ENCODE measurements at regions not wholly inside any gene's neighbourhood (a gene's known extent, or its start where the extent isn't known, plus 50 kb on each side); places are given as distances from the start of the nearest gene placed in this dataset.

GRCh38 chr4:176404621-176405020, 84.9 kb downstream of the SPCS3 start:
- no peak for TF ChIP-seq CTCF (IDR thresholded peaks at IDR 0.05)
- intact Hi-C loops (cut with DNase I) = no loop called here
- ATAC-seq (no peak), DNase-seq (no peak)
- Histone ChIP-seq H3K9me3 (no peaks in the 10 kb centered on the region), H3K4me1 (no peaks in the 10 kb centered on the region), H3K36me3 (no peaks in the 10 kb centered on the region), H3K27ac (no peak overlapping the region), H3K4me3 (no peak overlapping the region), H3K27me3 (no peaks in the 10 kb centered on the region)

GRCh38 chr4:176406297-176406696, 86.5 kb downstream of the SPCS3 start:
- H3K4me3 ChIP-seq = no peak overlapping the region
- no peaks in the 10 kb centered on the region for H3K27me3 ChIP-seq
- DNase-seq (no peak), ATAC-seq (no peak)
- H3K36me3 ChIP-seq = no peaks in the 10 kb centered on the region
- no peaks in the 10 kb centered on the region for H3K4me1 ChIP-seq
- no peak for TF ChIP-seq CTCF (IDR thresholded peaks at IDR 0.05)
- intact Hi-C loops (cut with DNase I) = no loop called here
- no peak overlapping the region for H3K27ac ChIP-seq
- H3K9me3 ChIP-seq = no peaks in the 10 kb centered on the region

- no peak for TF ChIP-seq CTCF (IDR thresholded peaks at IDR 0.05)
- H3K4me1 ChIP-seq = no peaks in the 10 kb centered on the region
- intact Hi-C loops (cut with DNase I) = no loop called here
- no peaks in the 10 kb centered on the region for H3K9me3 ChIP-seq
- no peaks in the 10 kb centered on the region for H3K27me3 ChIP-seq
- no peak overlapping the region for H3K4me3 ChIP-seq
- no peak overlapping the region for H3K27ac ChIP-seq
- DNase-seq (no peak), ATAC-seq (no peak)
- H3K36me3 ChIP-seq = no peaks in the 10 kb centered on the region
Measured at GRCh38 chr4:176406736-176407135, 87.0 kb downstream of the SPCS3 start.

- no peak for ATAC-seq
- H3K9me3 ChIP-seq = no peaks in the 10 kb centered on the region
- H3K27me3 ChIP-seq = no peaks in the 10 kb centered on the region
- intact Hi-C loops (cut with DNase I) = no loop called here
- H3K36me3 ChIP-seq = no peaks in the 10 kb centered on the region
- H3K27ac ChIP-seq = no peak overlapping the region
- TF ChIP-seq CTCF (IDR thresholded peaks at IDR 0.05) = no peak
- no peak for DNase-seq
- no peak overlapping the region for H3K4me3 ChIP-seq
- H3K4me1 ChIP-seq = no peaks in the 10 kb centered on the region
Measured at GRCh38 chr4:176409627-176410026, 89.9 kb downstream of the SPCS3 start.

GRCh38 chr4:176413171-176413570, 93.4 kb downstream of the SPCS3 start:
- Histone ChIP-seq H3K27ac (no peak overlapping the region), H3K4me1 (no peaks in the 10 kb centered on the region), H3K9me3 (no peaks in the 10 kb centered on the region), H3K36me3 (no peaks in the 10 kb centered on the region), H3K27me3 (no peaks in the 10 kb centered on the region), H3K4me3 (no peak overlapping the region)
- no peak for DNase-seq
- TF ChIP-seq CTCF (IDR thresholded peaks at IDR 0.05) = no peak
- no peak for ATAC-seq
- intact Hi-C loops (cut with DNase I) = no loop called here

- no peak for ATAC-seq
- no peak for TF ChIP-seq CTCF (IDR thresholded peaks at IDR 0.05)
- H3K27me3 ChIP-seq = no peaks in the 10 kb centered on the region
- intact Hi-C loops (cut with DNase I) = no loop called here
- H3K27ac ChIP-seq = no peak overlapping the region
- no peak for DNase-seq
- H3K36me3 ChIP-seq = no peaks in the 10 kb centered on the region
- no peaks in the 10 kb centered on the region for H3K9me3 ChIP-seq
- H3K4me1 ChIP-seq = no peaks in the 10 kb centered on the region
- H3K4me3 ChIP-seq = no peak overlapping the region
Measured at GRCh38 chr4:176422001-176422400, 102.2 kb downstream of the SPCS3 start.
